HCT116 (cell line): ENCODE measurements at regions not wholly inside any gene's neighbourhood (a gene's known extent, or its start where the extent isn't known, plus 50 kb on each side); places are given as distances from the start of the nearest gene placed in this dataset.

ENCODE experiments used
- ATAC-seq: fragments of 200-7000 bp; cut with Tn5 transposase; 2 replicates; pipeline ENCODE4 v1.9.1; 2020; ENCODE audit warnings: mild to moderate bottlenecking, moderate library complexity
- BruUV-seq: library from RNA; stranded (reverse); fragments of 400-500 nt; replicated peaks from 2 replicates; lab custom pipeline; 2021; lab: Mats Ljungman, UMichigan
- CTCF ChIA-PET: fragments of 300-600 bp; sonication (Branson Sonifier 250); formaldehyde crosslinking; loops from one replicate; lab custom pipeline; 2021; ENCODE audit warnings: antibody characterized with exemption; lab: Charles Lee
- POLR2A ChIA-PET: fragments of 300-600, 350-600 bp; sonication (Branson Sonifier 250); formaldehyde crosslinking; loops from one replicate; lab custom pipeline; 2021; ENCODE audit warnings: antibody characterized with exemption; lab: Charles Lee
- RAD21 ChIA-PET, 2 experiments: fragments of 300-600 bp; sonication (Branson Sonifier 250); formaldehyde crosslinking; loops; one replicate each; lab custom pipeline; 2023; ENCODE audit warnings: low total read pairs in 2 of 2; ENCODE audit not compliant: uncharacterized antibody in 2 of 2, unreplicated experiment in 2 of 2, low non-redundant PET in 1 of 2; lab: Charles Lee
- DNase-seq: peaks from one replicate; pipeline ENCODE4 v3.0.0-alpha.2; 2010; ENCODE audit warnings: low read depth, low spot score
- H2AFZ ChIP-seq: fragments of 200-600 bp; shearing (Covaris generic), sonication (generic); 2 replicates; pipeline ENCODE4 v1.6.1; 2017; ENCODE audit warnings: low read depth, mixed run types, mixed read lengths, antibody characterized with exemption, low read length; ENCODE audit not compliant: poor library complexity, severe bottlenecking
- H3K27ac ChIP-seq: 2 replicates; pipeline ENCODE4 v1.5.1; 2012; ENCODE audit warnings: low read depth, low read length
- H3K27me3 ChIP-seq: fragments of 200-600 bp; sonication (generic); 2 replicates; pipeline ENCODE4 v1.6.1; 2016; ENCODE audit warnings: mixed run types, low read length, mixed read lengths; ENCODE audit not compliant: insufficient read depth
- H3K36me3 ChIP-seq, 2 experiments: fragments of 200-500 bp in 1 of 2; fragments of 200-600 bp in 1 of 2; sonication (Bioruptor generic) in 1 of 2; sonication (generic) in 1 of 2; 2 replicates each; pipeline versions ENCODE4 v1.5.1 to v1.6.1; 2014 to 2016; ENCODE audit warnings: low read length in 2 of 2, inconsistent platforms in 1 of 2, mixed read lengths in 1 of 2, mixed run types in 1 of 2; ENCODE audit not compliant: insufficient read depth in 2 of 2, control insufficient read depth in 1 of 2
- H3K4me1 ChIP-seq, 2 experiments: fragments of 200-600 bp in 1 of 2; sonication (generic) in 1 of 2; 2 replicates each; pipeline versions ENCODE4 v1.5.1 to v1.6.1; 2012 to 2017; ENCODE audit warnings: low read length in 2 of 2, inconsistent platforms in 1 of 2, mild to moderate bottlenecking in 1 of 2, mixed read lengths in 1 of 2, mixed run types in 1 of 2, moderate library complexity in 1 of 2; ENCODE audit not compliant: insufficient read depth in 2 of 2, control insufficient read depth in 1 of 2
- H3K4me2 ChIP-seq: fragments of 200-600 bp; sonication (generic); 2 replicates; pipeline ENCODE4 v1.6.1; 2017; ENCODE audit warnings: mixed run types, low read length, mixed read lengths
- H3K4me3 ChIP-seq, 2 experiments: fragments of 200-600 bp in 1 of 2; sonication (generic) in 1 of 2; replicated peaks in 1 of 2; 2 replicates each; pipeline ENCODE4 v1.5.1; 2011 to 2016; ENCODE audit warnings: low read length in 2 of 2, control low read depth in 1 of 2, low read depth in 1 of 2, mild to moderate bottlenecking in 1 of 2, mixed read lengths in 1 of 2, mixed run types in 1 of 2
- H3K79me2 ChIP-seq: fragments of 200-600 bp; sonication (generic); 2 replicates; pipeline ENCODE4 v1.6.1; 2017; ENCODE audit warnings: mild to moderate bottlenecking, mixed run types, low read length, moderate library complexity, mixed read lengths; ENCODE audit not compliant: insufficient read depth
- H3K9ac ChIP-seq: fragments of 200-600 bp; sonication (generic); 2 replicates; pipeline ENCODE4 v1.6.1; 2016; ENCODE audit warnings: low read length, mixed read lengths
- H3K9me2 ChIP-seq: fragments of 200-600 bp; sonication (generic), shearing (Covaris generic); 2 replicates; pipeline ENCODE4 v1.6.1; 2017; ENCODE audit warnings: mixed run types, mild to moderate bottlenecking, moderate library complexity; ENCODE audit not compliant: insufficient read depth
- H3K9me3 ChIP-seq, 2 experiments: fragments of 200-500 bp in 1 of 2; fragments of 200-600 bp in 1 of 2; sonication (Bioruptor generic) in 1 of 2; sonication (generic) in 1 of 2; 2 replicates each; pipeline ENCODE4 v1.6.1; 2014 to 2017; ENCODE audit warnings: low read length in 2 of 2, mixed read lengths in 2 of 2, inconsistent platforms in 1 of 2, low read depth in 1 of 2, mild to moderate bottlenecking in 1 of 2, mixed run types in 1 of 2, moderate library complexity in 1 of 2; ENCODE audit not compliant: control insufficient read depth in 1 of 2, insufficient read depth in 1 of 2
- H4K20me1 ChIP-seq: fragments of 200-600 bp; sonication (generic), shearing (Covaris generic); 2 replicates; pipeline ENCODE4 v1.6.1; 2017; ENCODE audit warnings: mixed run types, mild to moderate bottlenecking, moderate library complexity; ENCODE audit not compliant: insufficient read depth
- CEBPB ChIP-seq: IDR thresholded peaks from 2 replicates; pipeline ENCODE4 v1.6.1; 2012; ENCODE audit warnings: low read depth
- CTCF ChIP-seq, 3 experiments: fragments of 200-600 bp in 1 of 3; sonication (generic) in 1 of 3; IDR thresholded peaks in 2 of 3; conservative IDR thresholded peaks in 1 of 3; 2 replicates each; pipeline ENCODE4 v1.5.1; 2012 to 2017; ENCODE audit warnings: low read depth in 2 of 3, low read length in 2 of 3, antibody characterized with exemption in 1 of 3, borderline replicate concordance in 1 of 3, control low read depth in 1 of 3, mild to moderate bottlenecking in 1 of 3, mixed read lengths in 1 of 3, mixed run types in 1 of 3, moderate library complexity in 1 of 3; ENCODE audit not compliant: insufficient read depth in 1 of 3
- ELF1 ChIP-seq: IDR thresholded peaks from 2 replicates; pipeline ENCODE4 v1.6.1; 2012; ENCODE audit warnings: low read depth, borderline replicate concordance
- EZH2phosphoT487 ChIP-seq: fragments of 200-600 bp; IDR thresholded peaks from 2 replicates; pipeline ENCODE4 v1.6.1; 2018; ENCODE audit warnings: antibody characterized with exemption, borderline replicate concordance
- JUND ChIP-seq: IDR thresholded peaks from 2 replicates; pipeline ENCODE4 v1.6.1; 2012
- POLR2A ChIP-seq: IDR thresholded peaks from 2 replicates; pipeline ENCODE4 v1.7.0; 2011; ENCODE audit warnings: borderline replicate concordance; ENCODE audit not compliant: insufficient read depth, insufficient read length; ENCODE audit errors: extremely low read depth
- POLR2AphosphoS5 ChIP-seq: IDR thresholded peaks from 2 replicates; pipeline ENCODE4 v1.6.1; 2011; ENCODE audit warnings: mild to moderate bottlenecking, low read depth, low read length, moderate library complexity
- TCF7L2 ChIP-seq: IDR thresholded peaks from 2 replicates; pipeline ENCODE4 v1.7.0; 2011; ENCODE audit warnings: borderline replicate concordance, inconsistent platforms; ENCODE audit not compliant: insufficient read depth, insufficient read length; ENCODE audit errors: extremely low read depth
- ZFX ChIP-seq: fragments of 450-650 bp; IDR thresholded peaks from 2 replicates; pipeline ENCODE4 v1.6.1; 2017
- intact Hi-C: fragments of 100-400 bp; cut with micrococcal nuclease; formaldehyde crosslinking; loops from 2 replicates; pipeline ENCODE4 v1.10.0; 2022
- TF ChIP-seq, protein P1 (sequence below): IDR thresholded peaks from 2 replicates; pipeline ENCODE4 v1.6.1; 2012
- TF ChIP-seq, protein P2 (sequence below): IDR thresholded peaks from 2 replicates; pipeline ENCODE4 v1.6.1; 2012; ENCODE audit warnings: low read depth

GRCh38 chr1:115199416-115200132, 110.3 kb upstream of the TSPAN2 start (continued):
- TF ChIP-seq, protein P1, sequence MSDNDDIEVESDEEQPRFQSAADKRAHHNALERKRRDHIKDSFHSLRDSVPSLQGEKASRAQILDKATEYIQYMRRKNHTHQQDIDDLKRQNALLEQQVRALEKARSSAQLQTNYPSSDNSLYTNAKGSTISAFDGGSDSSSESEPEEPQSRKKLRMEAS: no peak

- DNase-seq (no peak), ATAC-seq (no peak)
- Histone ChIP-seq H3K4me2 (no peak overlapping the region), H3K9ac (no peak overlapping the region), H3K36me3 (no peaks in the 10 kb centered on the region), H3K4me3 (no peak overlapping the region), H3K27me3 (no peaks in the 10 kb centered on the region), H3K79me2 (no peaks in the 10 kb centered on the region), H4K20me1 (no peaks in the 10 kb centered on the region), H3K4me1 (peaks cover 0 to 8% of the 10 kb centered on the region in 2 experiments; a peak in 1 of 4 replicates), H2AFZ (no peak overlapping the region), H3K27ac (no peak overlapping the region), H3K9me2 (no peaks in the 10 kb centered on the region), H3K9me3 (no peaks in the 10 kb centered on the region)
- POLR2A ChIA-PET: no interaction called here
- CTCF ChIA-PET: no interaction called here
- no TSS peak for BruUV-seq
- TF ChIP-seq TCF7L2 (no peak), ZFX (no peak), POLR2AphosphoS5 (no peak), JUND (no peak), CEBPB (no peak), POLR2A (no peak)
- TF ChIP-seq, protein P1: no peak
- RAD21 ChIA-PET: no interaction called here
- intact Hi-C loops: no loop called here
Measured at GRCh38 chr1:115198938-115199337, 109.6 kb upstream of the TSPAN2 start.

- BruUV-seq: no TSS peak
- ChIA-PET POLR2A (no interaction called here), CTCF (no interaction called here)
Measured at GRCh38 chr1:115196296-115196695, 107.0 kb upstream of the TSPAN2 start.

More at GRCh38 chr1:115196296-115196695, 107.0 kb upstream of the TSPAN2 start:
- no peak overlapping the region for H3K4me2 ChIP-seq
- TF ChIP-seq ELF1 (no peak), POLR2A (no peak), CTCF (IDR thresholded peaks at IDR 0.05 in 2 of 3, conservative IDR thresholded peaks at IDR 0.05 in 1 of 3; ENCODE audit: borderline replicate concordance in 1 of 3, insufficient read depth in 1 of 3, low read depth in 2 of 3, low read length in 2 of 3) (no peak), EZH2phosphoT487 (no peak)
- TF ChIP-seq, protein P2, sequence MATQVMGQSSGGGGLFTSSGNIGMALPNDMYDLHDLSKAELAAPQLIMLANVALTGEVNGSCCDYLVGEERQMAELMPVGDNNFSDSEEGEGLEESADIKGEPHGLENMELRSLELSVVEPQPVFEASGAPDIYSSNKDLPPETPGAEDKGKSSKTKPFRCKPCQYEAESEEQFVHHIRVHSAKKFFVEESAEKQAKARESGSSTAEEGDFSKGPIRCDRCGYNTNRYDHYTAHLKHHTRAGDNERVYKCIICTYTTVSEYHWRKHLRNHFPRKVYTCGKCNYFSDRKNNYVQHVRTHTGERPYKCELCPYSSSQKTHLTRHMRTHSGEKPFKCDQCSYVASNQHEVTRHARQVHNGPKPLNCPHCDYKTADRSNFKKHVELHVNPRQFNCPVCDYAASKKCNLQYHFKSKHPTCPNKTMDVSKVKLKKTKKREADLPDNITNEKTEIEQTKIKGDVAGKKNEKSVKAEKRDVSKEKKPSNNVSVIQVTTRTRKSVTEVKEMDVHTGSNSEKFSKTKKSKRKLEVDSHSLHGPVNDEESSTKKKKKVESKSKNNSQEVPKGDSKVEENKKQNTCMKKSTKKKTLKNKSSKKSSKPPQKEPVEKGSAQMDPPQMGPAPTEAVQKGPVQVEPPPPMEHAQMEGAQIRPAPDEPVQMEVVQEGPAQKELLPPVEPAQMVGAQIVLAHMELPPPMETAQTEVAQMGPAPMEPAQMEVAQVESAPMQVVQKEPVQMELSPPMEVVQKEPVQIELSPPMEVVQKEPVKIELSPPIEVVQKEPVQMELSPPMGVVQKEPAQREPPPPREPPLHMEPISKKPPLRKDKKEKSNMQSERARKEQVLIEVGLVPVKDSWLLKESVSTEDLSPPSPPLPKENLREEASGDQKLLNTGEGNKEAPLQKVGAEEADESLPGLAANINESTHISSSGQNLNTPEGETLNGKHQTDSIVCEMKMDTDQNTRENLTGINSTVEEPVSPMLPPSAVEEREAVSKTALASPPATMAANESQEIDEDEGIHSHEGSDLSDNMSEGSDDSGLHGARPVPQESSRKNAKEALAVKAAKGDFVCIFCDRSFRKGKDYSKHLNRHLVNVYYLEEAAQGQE: no peak
- no peaks in the 10 kb centered on the region for H3K9me2 ChIP-seq
- no peak overlapping the region for H2AFZ ChIP-seq
- no peaks in the 10 kb centered on the region for H3K79me2 ChIP-seq
- H3K27ac ChIP-seq: no peak overlapping the region
- no peaks in the 10 kb centered on the region for H3K9me3 ChIP-seq
- peaks cover 0 to 14% of the 10 kb centered on the region in 2 experiments; a peak in 1 of 4 replicates for H3K4me1 ChIP-seq
- H3K27me3 ChIP-seq: no peaks in the 10 kb centered on the region
- DNase-seq (no peak), ATAC-seq (no peak)
- no peak overlapping the region for H3K4me3 ChIP-seq
- intact Hi-C loops: no loop called here
- H3K9ac ChIP-seq: no peak overlapping the region
- H4K20me1 ChIP-seq: no peaks in the 10 kb centered on the region
- RAD21 ChIA-PET: no interaction called here
- H3K36me3 ChIP-seq: no peaks in the 10 kb centered on the region
